Osteoblast (primary cell): ENCODE measurements at regions not wholly inside any gene's neighbourhood (a gene's known extent, or its start where the extent isn't known, plus 50 kb on each side); places are given as distances from the start of the nearest gene placed in this dataset.

Experiments
- DNase-seq: peaks from one replicate; pipeline ENCODE4 v3.0.0; 2011; ENCODE audit warnings: low spot score, mixed read lengths; ENCODE audit not compliant: insufficient read length; ENCODE audit errors: missing footprints
- H2AFZ ChIP-seq: 2 replicates; pipeline ENCODE4 v1.6.0; 2011; ENCODE audit warnings: mild to moderate bottlenecking, low read length
- H3K27ac ChIP-seq: 2 replicates; pipeline ENCODE4 v1.5.1; 2011; ENCODE audit warnings: mild to moderate bottlenecking, low read depth, low read length, moderate library complexity
- H3K27me3 ChIP-seq: 2 replicates; pipeline ENCODE4 v1.6.0; 2012; ENCODE audit warnings: mild to moderate bottlenecking, control low read depth, inconsistent platforms, low read length, moderate library complexity; ENCODE audit not compliant: insufficient read depth
- H3K36me3 ChIP-seq: 2 replicates; pipeline ENCODE4 v1.5.1; 2011; ENCODE audit warnings: mild to moderate bottlenecking, low read length, control low read depth, moderate library complexity; ENCODE audit not compliant: insufficient read depth
- H3K4me1 ChIP-seq: 2 replicates; pipeline ENCODE4 v1.5.1; 2011; ENCODE audit warnings: mild to moderate bottlenecking, low read length, control low read depth, moderate library complexity; ENCODE audit not compliant: insufficient read depth
- H3K4me2 ChIP-seq: 2 replicates; pipeline ENCODE4 v1.6.0; 2011; ENCODE audit warnings: mild to moderate bottlenecking, low read length; ENCODE audit not compliant: insufficient read depth
- H3K4me3 ChIP-seq: fragments of 200-600 bp; sonication (generic); 3 replicates; pipeline ENCODE4 v1.5.1; 2012; ENCODE audit warnings: mild to moderate bottlenecking, low read length, inconsistent platforms; ENCODE audit not compliant: insufficient read depth
- H3K79me2 ChIP-seq: 2 replicates; pipeline ENCODE4 v1.6.0; 2012; ENCODE audit warnings: mild to moderate bottlenecking, low read length, control low read depth, inconsistent platforms; ENCODE audit not compliant: insufficient read depth
- H3K9me3 ChIP-seq: 2 replicates; pipeline ENCODE4 v1.5.1; 2011; ENCODE audit warnings: low read depth, low read length, control low read depth
- H4K20me1 ChIP-seq: 2 replicates; pipeline ENCODE4 v1.6.0; 2012; ENCODE audit warnings: mild to moderate bottlenecking, low read length, control low read depth; ENCODE audit not compliant: insufficient read depth
- TF ChIP-seq, protein P1 (sequence below): IDR thresholded peaks from 2 replicates; pipeline ENCODE4 v1.5.1; 2011; ENCODE audit warnings: mild to moderate bottlenecking, low read depth, low read length, moderate library complexity; ENCODE audit errors: extremely low read depth

DNA sequence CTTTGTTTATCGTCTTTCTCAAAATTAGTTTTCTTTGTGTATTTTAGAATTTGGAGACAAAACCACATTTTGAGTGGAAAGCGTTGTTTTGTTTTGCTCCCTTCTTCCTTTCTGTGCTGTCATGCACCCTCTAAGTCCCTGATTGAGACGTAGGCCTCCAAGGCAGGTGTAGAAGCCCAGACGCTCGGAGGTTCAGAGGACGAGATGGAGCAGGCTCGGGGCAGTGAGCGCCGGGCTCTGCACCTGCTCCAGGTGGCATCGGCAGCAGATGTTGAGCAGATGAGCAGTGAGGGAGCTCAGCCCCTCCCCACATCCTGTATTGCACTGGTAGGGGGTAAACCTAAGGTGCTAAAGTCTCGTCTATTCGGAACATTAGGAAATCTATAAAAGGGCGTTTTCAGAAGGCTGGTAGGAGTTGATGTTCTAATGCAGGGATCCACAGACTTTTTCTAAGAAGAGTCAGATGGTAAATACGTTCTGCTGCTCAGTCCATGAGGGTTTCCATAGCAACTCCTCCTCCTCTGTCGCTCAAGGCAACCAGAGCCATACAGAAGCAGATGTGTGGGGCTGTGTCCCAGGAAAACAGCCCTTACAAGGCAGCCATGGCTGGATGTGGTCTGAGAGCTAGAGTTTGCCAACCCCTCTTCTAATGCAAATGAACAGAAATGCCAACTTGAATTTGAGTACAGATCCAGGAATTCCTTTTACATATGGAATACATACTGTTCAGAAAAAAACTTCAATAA is 724.2 kb downstream of the BRD1 start:
- peak; percentile 48 for DNase-seq
- H3K27ac ChIP-seq = no peak overlapping the region
- H3K4me3 ChIP-seq = no peak overlapping the region
- no peak overlapping the region for H3K4me2 ChIP-seq
- no peak overlapping the region for H2AFZ ChIP-seq
- H3K36me3 ChIP-seq = no peaks in the 10 kb centered on the region
- TF ChIP-seq, protein P1, sequence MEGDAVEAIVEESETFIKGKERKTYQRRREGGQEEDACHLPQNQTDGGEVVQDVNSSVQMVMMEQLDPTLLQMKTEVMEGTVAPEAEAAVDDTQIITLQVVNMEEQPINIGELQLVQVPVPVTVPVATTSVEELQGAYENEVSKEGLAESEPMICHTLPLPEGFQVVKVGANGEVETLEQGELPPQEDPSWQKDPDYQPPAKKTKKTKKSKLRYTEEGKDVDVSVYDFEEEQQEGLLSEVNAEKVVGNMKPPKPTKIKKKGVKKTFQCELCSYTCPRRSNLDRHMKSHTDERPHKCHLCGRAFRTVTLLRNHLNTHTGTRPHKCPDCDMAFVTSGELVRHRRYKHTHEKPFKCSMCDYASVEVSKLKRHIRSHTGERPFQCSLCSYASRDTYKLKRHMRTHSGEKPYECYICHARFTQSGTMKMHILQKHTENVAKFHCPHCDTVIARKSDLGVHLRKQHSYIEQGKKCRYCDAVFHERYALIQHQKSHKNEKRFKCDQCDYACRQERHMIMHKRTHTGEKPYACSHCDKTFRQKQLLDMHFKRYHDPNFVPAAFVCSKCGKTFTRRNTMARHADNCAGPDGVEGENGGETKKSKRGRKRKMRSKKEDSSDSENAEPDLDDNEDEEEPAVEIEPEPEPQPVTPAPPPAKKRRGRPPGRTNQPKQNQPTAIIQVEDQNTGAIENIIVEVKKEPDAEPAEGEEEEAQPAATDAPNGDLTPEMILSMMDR = no peak
- H3K9me3 ChIP-seq = peaks cover 4% of the 10 kb centered on the region
- H3K27me3 ChIP-seq = no peaks in the 10 kb centered on the region
- no peaks in the 10 kb centered on the region for H4K20me1 ChIP-seq
- no peaks in the 10 kb centered on the region for H3K4me1 ChIP-seq
- no peaks in the 10 kb centered on the region for H3K79me2 ChIP-seq

DNA sequence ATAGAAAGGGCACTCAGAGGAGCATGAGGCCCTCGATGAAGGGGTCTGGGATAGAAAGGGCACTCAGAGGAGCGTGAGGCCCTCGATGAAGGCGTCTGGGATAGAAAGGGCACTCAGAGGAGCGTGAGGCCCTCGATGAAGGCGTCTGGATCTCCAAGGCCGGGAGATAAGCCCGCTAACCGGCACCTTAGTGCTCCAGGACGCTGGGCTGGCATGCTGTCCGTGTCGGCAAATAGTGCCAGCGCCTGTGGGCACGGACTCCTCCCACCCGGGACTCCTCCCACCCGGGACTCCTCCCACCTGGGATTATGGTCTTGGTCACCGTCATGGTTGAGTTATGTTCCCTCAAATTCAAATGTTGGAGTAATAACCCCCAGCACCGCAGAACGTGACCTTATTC is 725.3 kb downstream of the BRD1 start:
- peak; percentile 23 for DNase-seq
- TF ChIP-seq, protein P1 = no peak
- Histone ChIP-seq H2AFZ (no peak overlapping the region), H4K20me1 (no peaks in the 10 kb centered on the region), H3K36me3 (no peaks in the 10 kb centered on the region), H3K27me3 (no peaks in the 10 kb centered on the region), H3K4me1 (no peaks in the 10 kb centered on the region), H3K4me3 (no peak overlapping the region), H3K27ac (no peak overlapping the region), H3K79me2 (no peaks in the 10 kb centered on the region), H3K4me2 (no peak overlapping the region), H3K9me3 (peaks cover 4% of the 10 kb centered on the region)

DNA sequence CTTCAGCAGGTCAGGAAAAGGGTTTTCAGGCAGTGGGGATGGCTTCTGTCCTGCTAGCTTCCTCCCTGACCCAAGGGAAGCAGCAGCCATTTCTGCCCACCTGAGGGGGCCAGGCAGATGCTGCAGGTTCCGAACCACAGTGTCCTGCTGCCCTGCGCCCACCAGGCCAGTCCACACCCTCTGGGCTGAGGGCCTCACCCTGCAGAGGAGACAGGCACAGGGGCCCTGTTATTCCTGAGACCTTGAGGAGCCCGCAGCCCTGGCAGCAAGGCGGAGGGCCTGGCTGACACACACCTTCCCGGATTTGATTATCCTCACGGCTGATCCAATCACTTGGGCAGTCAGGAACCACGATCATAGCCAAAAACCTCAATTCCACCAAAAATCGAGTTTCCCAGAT is 725.8 kb downstream of the BRD1 start:
- Histone ChIP-seq H3K9me3 (peaks cover 4% of the 10 kb centered on the region), H3K4me1 (no peaks in the 10 kb centered on the region), H3K4me3 (no peak overlapping the region), H2AFZ (no peak overlapping the region), H3K27me3 (no peaks in the 10 kb centered on the region), H3K79me2 (no peaks in the 10 kb centered on the region), H3K36me3 (no peaks in the 10 kb centered on the region), H4K20me1 (no peaks in the 10 kb centered on the region), H3K27ac (no peak overlapping the region), H3K4me2 (no peak overlapping the region)
- TF ChIP-seq, protein P1 = no peak
- no peak for DNase-seq

DNA sequence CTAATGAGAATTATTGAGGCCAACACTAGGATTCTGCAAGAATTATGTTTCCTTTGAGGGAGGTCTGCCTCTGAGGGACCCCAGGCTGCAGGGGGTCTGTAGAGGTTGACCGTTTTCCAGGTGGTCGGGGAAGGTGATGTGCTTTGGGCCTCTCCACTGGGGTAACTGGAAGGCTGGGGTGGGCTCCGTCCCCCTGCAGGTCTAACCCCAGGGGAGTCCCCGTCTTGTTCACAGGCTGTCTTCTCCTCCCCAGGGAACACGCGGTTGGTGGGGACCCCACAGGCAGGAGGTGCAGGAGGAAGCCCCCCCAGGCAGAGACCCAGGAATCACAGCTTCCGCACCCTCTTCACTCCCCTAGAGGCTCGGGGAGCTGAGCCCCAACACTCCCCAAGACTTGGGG is 726.4 kb downstream of the BRD1 start:
- Histone ChIP-seq H3K4me3 (no peak overlapping the region), H3K4me2 (no peak overlapping the region), H4K20me1 (no peaks in the 10 kb centered on the region), H3K4me1 (no peaks in the 10 kb centered on the region), H3K79me2 (no peaks in the 10 kb centered on the region), H3K9me3 (peaks cover 4% of the 10 kb centered on the region), H3K36me3 (no peaks in the 10 kb centered on the region), H2AFZ (no peak overlapping the region), H3K27ac (no peak overlapping the region), H3K27me3 (no peaks in the 10 kb centered on the region)
- DNase-seq = peak; percentile 81
- TF ChIP-seq, protein P1 = no peak
